GM19240 (cell line): ENCODE measurements at regions not wholly inside any gene's neighbourhood (a gene's known extent, or its start where the extent isn't known, plus 50 kb on each side); places are given as distances from the start of the nearest gene placed in this dataset.
"Not testable (repeated sequence)": the region's sequence is repeated elsewhere in the genome, so short reads cannot be mapped to it uniquely, and the experiment has no call there.

Experiments used
- DNase-seq: peaks from one replicate; pipeline ENCODE4 v3.0.0; 2011; ENCODE audit warnings: low spot score; ENCODE audit not compliant: insufficient read length

- no peak for DNase-seq
These were observed 293.7 kb downstream of the SUCLA2 start for GRCh38 chr13:47707414-47707813.

DNA sequence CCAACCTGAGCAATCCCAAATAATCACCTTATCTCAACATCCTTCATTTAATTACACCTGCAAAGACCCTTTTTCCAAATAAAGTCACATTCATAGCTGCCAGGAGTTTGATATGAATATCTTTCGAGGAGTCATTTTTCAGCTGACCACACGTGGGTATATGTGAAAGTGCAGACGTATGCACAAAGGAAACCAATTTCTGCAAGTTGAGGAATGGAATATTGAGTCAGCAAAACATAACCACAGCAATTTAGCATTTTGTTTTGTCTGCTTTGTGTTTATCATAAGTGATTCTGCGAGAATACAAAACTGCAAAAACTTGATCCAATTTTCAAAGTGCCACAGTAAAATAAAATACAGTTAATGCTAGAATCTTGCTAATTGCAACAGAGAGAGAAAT, 295.9 kb downstream of the SUCLA2 start:
- DNase-seq, result no peak

DNA sequence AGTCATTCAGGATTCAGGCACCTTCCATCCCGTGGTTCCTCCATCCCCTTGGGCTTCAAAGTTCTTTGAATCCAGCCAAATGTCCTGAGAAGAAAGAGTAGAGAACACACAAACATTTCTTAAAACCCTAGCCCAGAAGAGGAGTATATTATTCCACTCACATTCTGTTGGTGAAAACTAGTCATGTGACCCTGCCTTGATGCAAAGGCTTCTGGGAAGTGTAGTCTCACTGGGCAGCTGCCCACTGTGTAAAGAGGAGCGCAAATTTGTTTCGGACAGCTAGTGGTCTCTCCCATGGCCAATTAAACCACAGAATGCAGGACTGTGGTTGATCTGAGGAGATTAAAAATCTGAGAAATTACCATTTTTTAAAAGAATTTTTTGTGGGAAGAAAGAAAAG, 304.4 kb downstream of the SUCLA2 start:
- no peak for DNase-seq

DNA sequence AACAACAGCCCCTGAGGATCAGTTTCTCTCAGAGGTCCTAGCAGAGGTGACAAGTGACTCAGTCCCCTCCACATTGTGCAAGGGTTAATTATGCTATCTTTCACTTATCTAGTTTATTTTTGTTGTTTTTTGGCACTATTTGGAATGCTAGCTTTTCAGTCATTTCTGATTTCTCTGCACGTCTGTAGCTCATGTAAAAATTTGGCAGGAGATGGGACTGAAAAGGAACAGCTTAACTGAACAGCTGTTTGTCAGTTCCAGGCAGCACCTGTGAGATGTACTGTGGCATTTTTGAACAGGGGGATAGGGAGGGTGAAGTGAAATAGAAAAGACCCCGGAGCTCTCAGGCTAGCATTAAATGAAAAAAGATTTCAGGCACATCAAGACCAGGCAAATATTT, 313.5 kb downstream of the SUCLA2 start:
- no peak for DNase-seq

DNA sequence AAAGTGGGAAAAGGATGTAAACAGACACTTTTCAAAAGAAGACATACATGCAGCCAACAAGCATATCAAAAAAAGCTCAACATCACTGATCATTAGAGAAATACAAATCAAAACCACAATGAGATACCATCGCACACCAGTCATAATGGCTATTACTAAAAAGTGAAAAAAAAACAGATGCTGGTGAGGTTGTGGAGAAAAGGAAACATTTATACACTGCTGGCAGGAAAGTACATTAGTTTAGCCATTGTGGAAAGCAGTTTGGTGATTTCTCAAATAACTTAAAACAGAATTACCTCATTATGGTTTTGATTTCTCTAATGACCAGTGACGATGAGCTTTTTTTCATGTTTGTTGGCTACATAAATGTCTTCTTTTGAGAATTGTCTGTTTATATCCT, 315.9 kb downstream of the SUCLA2 start:
- DNase-seq, result not testable (repeated sequence)

DNA sequence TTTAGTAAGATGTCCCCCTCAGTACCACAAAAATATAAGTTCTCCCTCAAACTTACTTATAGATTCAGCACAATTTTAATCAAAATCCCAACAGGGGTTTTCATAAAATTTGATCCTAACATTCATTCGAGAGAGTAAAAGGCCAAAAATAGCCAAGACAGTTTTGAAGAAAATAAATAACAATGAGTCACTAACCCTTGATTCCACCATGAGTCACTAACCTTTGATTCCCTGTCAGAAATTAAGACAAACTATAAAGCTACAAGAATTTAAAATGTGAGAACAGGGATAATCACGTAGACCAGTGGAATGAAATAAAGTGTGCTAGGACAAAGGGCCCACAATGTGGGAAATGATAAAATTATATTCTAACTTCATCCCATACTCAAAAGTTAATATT, 320.3 kb downstream of the SUCLA2 start:
- DNase-seq, result no peak

GRCh38 chr13:47679401-47679800, 321.7 kb downstream of the SUCLA2 start:
- DNase-seq, result no peak

- no peak for DNase-seq
These were observed 322.7 kb downstream of the SUCLA2 start for GRCh38 chr13:47678201-47678968.

GRCh38 chr13:47675871-47676270, 325.2 kb downstream of the SUCLA2 start:
- no peak for DNase-seq

- DNase-seq, result no peak
These were observed 327.8 kb downstream of the SUCLA2 start for GRCh38 chr13:47673009-47673850.

- DNase-seq, result no peak
These were observed 328.6 kb downstream of the SUCLA2 start for GRCh38 chr13:47672245-47673008.

GRCh38 chr13:47671776-47672175, 329.3 kb downstream of the SUCLA2 start:
- no peak for DNase-seq

- DNase-seq, result no peak
These were observed 336.0 kb downstream of the SUCLA2 start for GRCh38 chr13:47665043-47665442.

DNA sequence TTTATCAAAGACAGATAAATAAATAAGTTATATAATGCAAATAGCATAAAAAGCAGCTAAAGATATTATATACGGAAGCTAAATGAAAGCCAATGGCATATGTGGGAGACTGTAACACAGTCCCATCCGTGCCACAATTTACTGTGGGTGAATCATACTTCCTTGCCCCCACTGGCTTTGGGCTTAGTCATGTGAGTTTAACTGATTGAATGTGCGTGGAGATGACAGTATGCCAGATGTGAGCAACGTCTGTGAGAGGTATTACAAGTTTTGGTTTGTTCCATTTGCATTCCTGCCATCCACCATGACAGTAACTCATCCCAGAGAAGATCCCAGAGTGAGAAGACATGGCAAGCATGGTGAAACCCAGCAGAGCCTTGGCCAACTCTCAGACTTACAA, 340.0 kb downstream of the SUCLA2 start:
- DNase-seq, result no peak

DNA sequence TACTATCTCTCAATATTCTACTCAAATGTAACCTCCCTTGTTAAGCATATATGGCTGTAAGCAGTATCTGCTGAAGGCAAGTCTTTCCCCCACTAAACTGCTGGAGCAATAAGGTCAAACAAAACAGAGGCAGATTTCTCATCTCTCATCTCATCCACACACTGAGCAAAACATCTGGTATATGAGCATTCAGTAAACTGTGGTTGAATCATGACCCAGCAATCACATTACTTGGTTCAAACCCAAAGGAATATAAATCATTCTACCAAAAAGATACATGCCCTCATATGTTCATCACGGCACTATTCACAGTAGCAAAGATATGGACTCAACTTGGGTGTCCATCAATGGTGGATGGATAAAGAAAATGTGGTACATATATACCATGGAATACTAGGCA, 344.4 kb downstream of the SUCLA2 start:
- DNase-seq, result no peak

- no peak for DNase-seq
These were observed 350.9 kb downstream of the SUCLA2 start for GRCh38 chr13:47650209-47650608.

- DNase-seq, result no peak
These were observed 354.1 kb downstream of the SUCLA2 start for GRCh38 chr13:47647001-47647400.

DNA sequence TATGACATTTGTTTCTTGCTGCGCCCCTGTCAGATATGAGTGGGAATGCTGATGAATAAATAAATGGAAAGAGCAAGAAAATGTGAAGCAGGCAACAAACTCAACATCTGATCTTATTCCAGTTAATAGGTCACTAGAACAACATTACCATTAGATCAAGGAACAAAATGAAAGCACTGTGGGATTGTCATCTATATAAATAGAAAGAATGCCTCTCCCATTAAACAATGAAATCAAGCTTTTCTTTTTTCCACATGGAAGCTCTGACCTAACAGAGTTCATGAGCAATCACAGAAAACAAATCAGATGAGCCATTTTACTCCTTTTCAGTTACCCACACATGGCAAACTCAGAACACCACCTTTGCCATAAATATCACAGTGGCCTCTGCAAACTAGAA, 354.8 kb downstream of the SUCLA2 start:
- DNase-seq, result no peak

DNA sequence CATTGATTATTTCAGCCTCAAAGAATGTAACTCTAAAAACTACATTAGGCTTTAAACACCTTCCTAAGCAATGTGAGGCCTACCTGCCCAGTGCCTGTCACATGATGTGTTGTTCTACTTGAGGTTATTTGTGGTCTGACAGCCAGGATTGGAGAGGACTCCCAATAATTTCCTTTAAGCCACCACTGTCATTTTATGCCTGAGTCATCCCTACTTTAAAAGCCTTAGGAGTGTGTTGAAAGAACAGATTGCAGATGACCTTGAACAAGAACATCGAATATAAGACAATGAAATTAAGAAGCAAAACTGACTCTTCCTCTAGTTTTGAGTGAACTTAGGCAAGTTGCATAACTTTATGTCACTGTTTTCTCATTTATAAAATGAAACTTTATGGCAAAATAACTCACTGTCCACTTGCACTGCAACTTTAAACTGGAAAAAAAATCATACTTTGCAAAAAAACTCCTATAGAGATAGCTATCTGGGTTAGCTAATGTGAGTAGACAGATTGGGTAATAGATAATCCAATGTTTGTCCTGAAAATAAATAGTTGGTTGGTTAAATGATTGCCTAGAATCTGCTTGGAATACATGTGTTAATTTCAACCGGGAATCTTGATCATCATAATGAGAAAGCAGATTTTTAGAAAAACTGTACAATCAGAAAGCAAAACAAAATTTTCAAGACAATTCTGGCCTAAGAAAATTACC, 361.2 kb downstream of the SUCLA2 start:
- no peak for DNase-seq

- no peak for DNase-seq
These were observed 362.4 kb downstream of the SUCLA2 start for GRCh38 chr13:47638627-47639026.

DNA sequence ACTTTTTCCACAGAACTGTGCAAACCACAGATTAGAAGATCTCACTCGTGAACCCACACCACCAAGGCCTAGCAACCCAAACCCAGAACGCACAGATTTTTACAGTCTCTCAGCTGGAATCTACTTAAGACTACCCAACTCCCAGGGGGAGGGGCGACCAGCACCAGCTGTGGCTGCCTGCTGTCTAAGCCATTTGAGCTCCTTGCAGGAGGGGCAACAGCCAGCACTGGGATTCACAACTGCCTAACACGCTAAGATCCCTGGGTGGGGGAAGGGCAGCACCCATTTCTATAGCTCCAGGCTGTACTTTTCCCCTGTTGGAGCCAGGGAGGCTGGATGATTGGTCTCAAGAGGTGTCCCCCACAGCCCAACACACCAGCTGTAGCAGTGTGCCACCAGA, 368.8 kb downstream of the SUCLA2 start:
- DNase-seq, result no peak
